ENCODE measurements at regions not wholly inside any gene's neighbourhood (a gene's known extent, or its start where the extent isn't known, plus 50 kb on each side); places are given as distances from the start of the nearest gene placed in this dataset.

DNA sequence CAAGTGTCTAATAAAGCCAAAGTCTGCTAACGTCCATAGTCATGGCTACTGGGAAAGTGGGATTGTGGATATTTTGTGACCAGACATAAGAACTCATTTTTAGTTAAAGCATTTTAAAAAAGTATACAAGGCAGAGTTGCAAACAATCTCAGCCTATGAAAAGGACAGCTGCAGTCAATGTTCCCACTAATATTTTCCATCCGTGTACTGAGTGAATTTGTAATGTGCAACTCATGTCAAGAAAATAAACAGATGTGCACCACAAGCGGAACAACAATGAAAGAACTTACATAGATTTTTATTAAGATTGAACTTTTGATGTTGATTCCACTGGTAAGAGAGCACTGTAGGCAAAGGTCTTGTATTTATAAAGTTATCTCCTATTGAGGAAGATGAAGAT is 231.3 kb upstream of the SEMA6D start:
- TF ChIP-seq, protein P1, sequence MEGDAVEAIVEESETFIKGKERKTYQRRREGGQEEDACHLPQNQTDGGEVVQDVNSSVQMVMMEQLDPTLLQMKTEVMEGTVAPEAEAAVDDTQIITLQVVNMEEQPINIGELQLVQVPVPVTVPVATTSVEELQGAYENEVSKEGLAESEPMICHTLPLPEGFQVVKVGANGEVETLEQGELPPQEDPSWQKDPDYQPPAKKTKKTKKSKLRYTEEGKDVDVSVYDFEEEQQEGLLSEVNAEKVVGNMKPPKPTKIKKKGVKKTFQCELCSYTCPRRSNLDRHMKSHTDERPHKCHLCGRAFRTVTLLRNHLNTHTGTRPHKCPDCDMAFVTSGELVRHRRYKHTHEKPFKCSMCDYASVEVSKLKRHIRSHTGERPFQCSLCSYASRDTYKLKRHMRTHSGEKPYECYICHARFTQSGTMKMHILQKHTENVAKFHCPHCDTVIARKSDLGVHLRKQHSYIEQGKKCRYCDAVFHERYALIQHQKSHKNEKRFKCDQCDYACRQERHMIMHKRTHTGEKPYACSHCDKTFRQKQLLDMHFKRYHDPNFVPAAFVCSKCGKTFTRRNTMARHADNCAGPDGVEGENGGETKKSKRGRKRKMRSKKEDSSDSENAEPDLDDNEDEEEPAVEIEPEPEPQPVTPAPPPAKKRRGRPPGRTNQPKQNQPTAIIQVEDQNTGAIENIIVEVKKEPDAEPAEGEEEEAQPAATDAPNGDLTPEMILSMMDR (conservative IDR thresholded peaks at IDR 0.05 in 1 of 2, IDR thresholded peaks at IDR 0.05 in 1 of 2; ENCODE audit: extremely low read depth in 1 of 2, insufficient read depth in 1 of 2, low read depth in 1 of 2, low read length in 2 of 2), result no peak
- TF ChIP-seq EZH2 (IDR thresholded peaks at IDR 0.05; ENCODE audit: borderline replicate concordance, low read length), result no peak
